Panc1 (cell line): ENCODE measurements at regions not wholly inside any gene's neighbourhood (a gene's known extent, or its start where the extent isn't known, plus 50 kb on each side); places are given as distances from the start of the nearest gene placed in this dataset.

Source experiments
- ATAC-seq: fragments of 200-7000 bp; cut with Tn5 transposase; 2 replicates; pipeline ENCODE4 v1.9.1; 2020; ENCODE audit warnings: mild to moderate bottlenecking, moderate library complexity
- BruUV-seq: library from RNA; stranded (reverse); fragments of 400-500 nt; replicated peaks from 2 replicates; lab custom pipeline; 2021; lab: Mats Ljungman, UMichigan
- CTCF ChIA-PET: fragments of 300-600 bp; sonication (Branson Sonifier 250); formaldehyde crosslinking; loops from one replicate; lab custom pipeline; 2022; ENCODE audit warnings: antibody characterized with exemption; lab: Charles Lee
- POLR2A ChIA-PET: fragments of 300-600 bp; sonication (Branson Sonifier 250); formaldehyde crosslinking; loops from one replicate; lab custom pipeline; 2022; ENCODE audit warnings: antibody characterized with exemption; lab: Charles Lee
- DNase-seq: peaks from one replicate; pipeline ENCODE4 v3.0.0-alpha.2; 2010; ENCODE audit warnings: low read depth, low spot score
- H3K27ac ChIP-seq: 2 replicates; pipeline ENCODE4 v1.5.1; 2011; ENCODE audit warnings: mild to moderate bottlenecking, low read length, inconsistent platforms
- H3K27me3 ChIP-seq: fragments of 200-500 bp; sonication (Bioruptor generic); 2 replicates; pipeline ENCODE4 v1.6.0; 2014; ENCODE audit warnings: low read length, inconsistent platforms; ENCODE audit not compliant: control insufficient read depth, insufficient read depth
- H3K36me3 ChIP-seq: fragments of 200-500 bp; sonication (Bioruptor generic); 2 replicates; pipeline ENCODE4 v1.5.1; 2014; ENCODE audit warnings: inconsistent platforms, mild to moderate bottlenecking, low read length, moderate library complexity; ENCODE audit not compliant: control insufficient read depth, insufficient read depth
- H3K4me1 ChIP-seq: 2 replicates; pipeline ENCODE4 v1.5.1; 2011; ENCODE audit warnings: inconsistent platforms, mild to moderate bottlenecking, low read length, moderate library complexity; ENCODE audit not compliant: control insufficient read depth, insufficient read depth
- H3K4me3 ChIP-seq, 2 experiments: 2 replicates each; pipeline ENCODE4 v1.5.1; 2011 to 2012; ENCODE audit warnings: low read depth in 2 of 2, low read length in 2 of 2, mild to moderate bottlenecking in 2 of 2, inconsistent platforms in 1 of 2, moderate library complexity in 1 of 2
- H3K9me3 ChIP-seq: fragments of 200-500 bp; sonication (Bioruptor generic); 2 replicates; pipeline ENCODE4 v1.5.1; 2014; ENCODE audit warnings: low read depth, mild to moderate bottlenecking, inconsistent platforms, low read length, moderate library complexity; ENCODE audit not compliant: control insufficient read depth, insufficient read depth
- CTCF ChIP-seq: fragments of 450-650 bp; IDR thresholded peaks from 2 replicates; pipeline ENCODE4 v1.5.1; 2017; ENCODE audit warnings: mild to moderate bottlenecking
- POLR2AphosphoS5 ChIP-seq: IDR thresholded peaks from 2 replicates; pipeline ENCODE4 v1.6.1; 2012; ENCODE audit warnings: mild to moderate bottlenecking, low read depth, low read length, moderate library complexity
- REST ChIP-seq, 2 experiments: IDR thresholded peaks; 2 replicates each; pipeline ENCODE4 v1.6.1; 2011 to 2012; ENCODE audit warnings: low read depth in 2 of 2, control low read depth in 1 of 2, low read length in 1 of 2, mild to moderate bottlenecking in 1 of 2, moderate library complexity in 1 of 2; ENCODE audit not compliant: insufficient read depth in 1 of 2
- SIN3A ChIP-seq: IDR thresholded peaks from 2 replicates; pipeline ENCODE4 v1.6.1; 2012; ENCODE audit warnings: low read depth, mild to moderate bottlenecking, low read length, moderate library complexity, borderline replicate concordance; ENCODE audit not compliant: insufficient read depth
- TCF7L2 ChIP-seq: IDR thresholded peaks from 2 replicates; pipeline ENCODE4 v1.6.1; 2011; ENCODE audit warnings: mild to moderate bottlenecking, low read depth, low read length, inconsistent platforms
- in situ Hi-C: cut with HindIII; loops from 2 replicates; pipeline ENCODE4 v1.10.0; 2016; ENCODE audit warnings: low sequenced_read_pairs, low pct_unique_long_range_greater_than_20kb
- intact Hi-C: fragments of 100-400 bp; cut with micrococcal nuclease; formaldehyde crosslinking; loops from one replicate; pipeline ENCODE4 v1.10.0; 2022; ENCODE audit not compliant: unreplicated experiment

GRCh38 chr4:152015597-152016302, 254.9 kb upstream of the GATB start:
- DNase-seq, result no peak
- Histone ChIP-seq H3K4me3 (no peak overlapping the region), H3K27me3 (no peaks in the 10 kb centered on the region), H3K27ac (no peak overlapping the region), H3K4me1 (no peaks in the 10 kb centered on the region), H3K9me3 (no peaks in the 10 kb centered on the region), H3K36me3 (no peaks in the 10 kb centered on the region)
- no TSS peak for BruUV-seq
- in situ Hi-C loops, result no loop called here
- ATAC-seq, result no peak
- ChIA-PET POLR2A (no interaction called here), CTCF (no interaction called here)
- TF ChIP-seq POLR2AphosphoS5 (no peak), REST (IDR thresholded peaks at IDR 0.05; ENCODE audit: insufficient read depth in 1 of 2, low read depth in 2 of 2, low read length in 1 of 2) (no peak), CTCF (no peak), SIN3A (no peak), TCF7L2 (no peak)
- intact Hi-C loops, result no loop called here

GRCh38 chr4:152014280-152014679, 253.5 kb upstream of the GATB start:
- intact Hi-C loops (no loop called here), in situ Hi-C loops (no loop called here)
- no peak for ATAC-seq
- H3K27ac ChIP-seq, result no peak overlapping the region
- ChIA-PET POLR2A (no interaction called here), CTCF (no interaction called here)
- H3K36me3 ChIP-seq, result no peaks in the 10 kb centered on the region
- no peaks in the 10 kb centered on the region for H3K27me3 ChIP-seq
- H3K4me1 ChIP-seq, result no peaks in the 10 kb centered on the region
- no peak for DNase-seq
- H3K4me3 ChIP-seq, result no peak overlapping the region
- no peak for TF ChIP-seq SIN3A
- TF ChIP-seq CTCF, result no peak
- no peak for TF ChIP-seq REST (IDR thresholded peaks at IDR 0.05; ENCODE audit: insufficient read depth in 1 of 2, low read depth in 2 of 2, low read length in 1 of 2)
- no peak for TF ChIP-seq POLR2AphosphoS5
- TF ChIP-seq TCF7L2, result no peak
- BruUV-seq, result no TSS peak
- H3K9me3 ChIP-seq, result no peaks in the 10 kb centered on the region
